Caco-2 (cell line): ENCODE measurements at regions not wholly inside any gene's neighbourhood (a gene's known extent, or its start where the extent isn't known, plus 50 kb on each side); places are given as distances from the start of the nearest gene placed in this dataset.
"Not testable (repeated sequence)": the region's sequence is repeated elsewhere in the genome, so short reads cannot be mapped to it uniquely, and the experiment has no call there.

ENCODE experiments used
- BruUV-seq: library from RNA; stranded (reverse); fragments of 400-500 nt; replicated peaks from 2 replicates; lab custom pipeline; 2021; lab: Mats Ljungman, UMichigan
- CTCF ChIA-PET: fragments of 300-600 bp; sonication (Branson Sonifier 250); formaldehyde crosslinking; loops from one replicate; lab custom pipeline; 2022; ENCODE audit warnings: antibody characterized with exemption; lab: Charles Lee
- POLR2A ChIA-PET: fragments of 300-600 bp; sonication (Branson Sonifier 250); formaldehyde crosslinking; loops from one replicate; lab custom pipeline; 2022; ENCODE audit warnings: antibody characterized with exemption; lab: Charles Lee
- DNase-seq, 2 experiments: peaks; one replicate each; pipeline versions ENCODE4 v3.0.0 to v3.0.0-alpha.2; 2020 to 2022
- H3K27me3 ChIP-seq: replicated peaks from 2 replicates; pipeline ENCODE4 v1.6.0; 2011; ENCODE audit warnings: low read length; ENCODE audit not compliant: control insufficient read depth, insufficient read depth
- H3K36me3 ChIP-seq: 2 replicates; pipeline ENCODE4 v1.5.1; 2011; ENCODE audit warnings: low read length; ENCODE audit not compliant: control insufficient read depth, insufficient read depth
- H3K4me1 ChIP-seq: fragments of 250-450 bp; sonication (Bioruptor Pico); 2 replicates; pipeline ENCODE4 v1.5.1; 2020; ENCODE audit warnings: mild to moderate bottlenecking
- H3K4me3 ChIP-seq: 2 replicates; pipeline ENCODE4 v1.5.1; 2011; ENCODE audit warnings: low read depth, mild to moderate bottlenecking, control low read depth, low read length
- H3K9me3 ChIP-seq: fragments of 250-450 bp; sonication (Bioruptor Pico); 2 replicates; pipeline ENCODE4 v1.5.1; 2020; ENCODE audit warnings: mild to moderate bottlenecking, moderate library complexity
- H3K27ac Mint-ChIP-seq: one replicate; pipeline ENCODE4 v1.8.0; 2022; ENCODE audit warnings: mixed read lengths; ENCODE audit not compliant: unreplicated experiment
- H3K27me3 Mint-ChIP-seq: one replicate; pipeline ENCODE4 v1.8.0; 2022; ENCODE audit warnings: mixed read lengths; ENCODE audit not compliant: insufficient read depth, unreplicated experiment
- H3K36me3 Mint-ChIP-seq: one replicate; pipeline ENCODE4 v1.8.0; 2022; ENCODE audit warnings: mild to moderate bottlenecking, mixed read lengths; ENCODE audit not compliant: insufficient read depth, unreplicated experiment
- H3K4me1 Mint-ChIP-seq: one replicate; pipeline ENCODE4 v1.8.0; 2022; ENCODE audit warnings: low read depth, mixed read lengths; ENCODE audit not compliant: unreplicated experiment
- H3K4me3 Mint-ChIP-seq: one replicate; pipeline ENCODE4 v1.8.0; 2022; ENCODE audit warnings: mild to moderate bottlenecking, moderate library complexity, mixed read lengths; ENCODE audit not compliant: unreplicated experiment
- H3K9me3 Mint-ChIP-seq: one replicate; pipeline ENCODE4 v1.8.0; 2022; ENCODE audit warnings: mixed read lengths; ENCODE audit not compliant: unreplicated experiment
- CTCF ChIP-seq, 2 experiments: fragments of 200-600 bp in 1 of 2; IDR thresholded peaks; 1 replicate in 1 of 2; 2 replicates in 1 of 2; pipeline versions ENCODE4 v1.5.1 to v1.8.0; 2011 to 2022; ENCODE audit warnings: antibody characterized with exemption in 1 of 2, control low read depth in 1 of 2, inconsistent platforms in 1 of 2, low read depth in 1 of 2, low read length in 1 of 2, mild to moderate bottlenecking in 1 of 2, moderate library complexity in 1 of 2; ENCODE audit not compliant: insufficient read depth in 1 of 2, severe bottlenecking in 1 of 2, unreplicated experiment in 1 of 2
- intact Hi-C: fragments of 100-400 bp; cut with micrococcal nuclease; formaldehyde crosslinking; loops from one replicate; pipeline ENCODE4 v1.10.0; 2022; ENCODE audit not compliant: unreplicated experiment

GRCh38 chr7:16089191-16089590 is 332.1 kb downstream of the CRPPA start:
- no peak overlapping the region for H3K4me3 Mint-ChIP-seq
- DNase-seq, result no peak
- ChIA-PET POLR2A (no interaction called here), CTCF (no interaction called here)
- TF ChIP-seq CTCF (IDR thresholded peaks at IDR 0.05; ENCODE audit: insufficient read depth in 1 of 2, low read depth in 1 of 2, low read length in 1 of 2, severe bottlenecking in 1 of 2, unreplicated experiment in 1 of 2), result no peak
- H3K36me3 Mint-ChIP-seq, result no peaks in the 10 kb centered on the region
- intact Hi-C loops, result no loop called here
- no peak overlapping the region for H3K27ac Mint-ChIP-seq
- no peaks in the 10 kb centered on the region for H3K36me3 ChIP-seq
- no peak overlapping the region for H3K4me3 ChIP-seq
- no peaks in the 10 kb centered on the region for H3K9me3 ChIP-seq
- no peaks in the 10 kb centered on the region for H3K9me3 Mint-ChIP-seq
- H3K27me3 ChIP-seq, result no peaks in the 10 kb centered on the region
- no peaks in the 10 kb centered on the region for H3K27me3 Mint-ChIP-seq
- peaks cover 14% of the 10 kb centered on the region for H3K4me1 ChIP-seq
- BruUV-seq, result no TSS peak
- H3K4me1 Mint-ChIP-seq, result peaks cover 10% of the 10 kb centered on the region

DNA sequence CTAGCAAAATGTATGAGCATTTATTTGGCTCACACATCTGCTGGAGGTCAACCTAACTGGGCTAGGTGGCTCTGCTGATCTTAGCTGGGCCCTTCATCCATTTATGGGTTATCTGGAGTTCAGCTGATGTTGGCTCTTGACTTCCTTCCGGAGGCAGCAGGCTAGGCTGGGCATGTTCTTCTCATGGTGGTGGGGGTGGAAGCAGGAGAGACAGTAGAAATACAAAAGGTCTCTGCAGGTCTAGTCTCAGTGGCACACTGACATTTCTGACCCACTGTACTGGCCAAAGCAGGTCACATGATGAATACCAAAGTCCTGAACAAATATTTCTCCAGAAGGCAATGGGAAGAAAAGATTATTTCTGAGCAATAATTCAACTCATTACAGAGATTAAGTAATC is 334.6 kb downstream of the CRPPA start:
- Mint-ChIP-seq H3K27ac (no peak overlapping the region), H3K4me1 (peaks cover 21% of the 10 kb centered on the region), H3K27me3 (no peaks in the 10 kb centered on the region), H3K4me3 (no peak overlapping the region), H3K36me3 (no peaks in the 10 kb centered on the region), H3K9me3 (peaks cover 10% of the 10 kb centered on the region)
- DNase-seq, result no peak
- no peaks in the 10 kb centered on the region for H3K36me3 ChIP-seq
- intact Hi-C loops, result no loop called here
- H3K9me3 ChIP-seq, result no peaks in the 10 kb centered on the region
- CTCF ChIA-PET, result no interaction called here
- no peak for TF ChIP-seq CTCF (IDR thresholded peaks at IDR 0.05; ENCODE audit: insufficient read depth in 1 of 2, low read depth in 1 of 2, low read length in 1 of 2, severe bottlenecking in 1 of 2, unreplicated experiment in 1 of 2)
- no TSS peak for BruUV-seq
- no peaks in the 10 kb centered on the region for H3K27me3 ChIP-seq
- peaks cover 23% of the 10 kb centered on the region for H3K4me1 ChIP-seq
- POLR2A ChIA-PET, result no interaction called here
- no peak overlapping the region for H3K4me3 ChIP-seq

- H3K27me3 Mint-ChIP-seq, CTCF ChIA-PET, H3K4me3 Mint-ChIP-seq, H3K4me3 ChIP-seq, DNase-seq, H3K27ac Mint-ChIP-seq, H3K36me3 ChIP-seq, intact Hi-C loops, H3K27me3 ChIP-seq, H3K36me3 Mint-ChIP-seq, BruUV-seq, H3K9me3 ChIP-seq: not testable (repeated sequence)
- H3K4me1 ChIP-seq, result peaks cover 23% of the 10 kb centered on the region
- peaks cover 12% of the 10 kb centered on the region for H3K9me3 Mint-ChIP-seq
- peaks cover 21% of the 10 kb centered on the region for H3K4me1 Mint-ChIP-seq
- POLR2A ChIA-PET, result interaction anchor here (0.5 kb wide), 1 partner anchor 575 kb away, joined by 10 read pairs; no protein-coding TSS in a partner anchor
These were observed 335.6 kb downstream of the CRPPA start for GRCh38 chr7:16085780-16086179.

DNA sequence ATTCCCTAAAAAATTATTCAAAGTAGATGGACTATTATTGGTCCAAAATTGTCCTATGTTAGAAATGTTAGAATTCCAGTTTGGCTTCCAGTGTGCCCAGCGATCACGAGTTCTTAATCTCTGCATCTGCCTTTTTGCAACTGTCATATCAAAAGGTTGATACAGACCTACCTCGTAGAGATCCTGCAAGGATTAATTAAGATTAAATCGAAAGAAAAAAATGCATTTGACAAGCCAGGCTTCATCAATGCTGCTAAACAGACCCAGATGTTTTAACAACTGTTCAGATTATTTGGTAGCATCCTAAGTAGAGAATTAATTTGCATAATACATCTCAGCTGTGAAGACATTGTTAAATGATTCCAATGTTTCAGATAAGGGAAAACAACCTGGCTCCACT is 336.5 kb downstream of the CRPPA start:
- peaks cover 21% of the 10 kb centered on the region for H3K9me3 Mint-ChIP-seq
- no peaks in the 10 kb centered on the region for H3K27me3 Mint-ChIP-seq
- H3K36me3 ChIP-seq, result no peaks in the 10 kb centered on the region
- H3K36me3 Mint-ChIP-seq, result no peaks in the 10 kb centered on the region
- H3K9me3 ChIP-seq, result no peaks in the 10 kb centered on the region
- H3K27ac Mint-ChIP-seq, result no peak overlapping the region
- no peaks in the 10 kb centered on the region for H3K27me3 ChIP-seq
- no peak overlapping the region for H3K4me3 ChIP-seq
- POLR2A ChIA-PET, result no interaction called here
- CTCF ChIA-PET, result no interaction called here
- H3K4me1 Mint-ChIP-seq, result peaks cover 24% of the 10 kb centered on the region
- no TSS peak for BruUV-seq
- DNase-seq, result no peak
- H3K4me1 ChIP-seq, result peaks cover 23% of the 10 kb centered on the region
- TF ChIP-seq CTCF (IDR thresholded peaks at IDR 0.05; ENCODE audit: insufficient read depth in 1 of 2, low read depth in 1 of 2, low read length in 1 of 2, severe bottlenecking in 1 of 2, unreplicated experiment in 1 of 2), result no peak
- intact Hi-C loops, result loop anchor here (1.0 kb wide), 1 partner anchor 13 kb away; no protein-coding TSS in a partner anchor
- no peak overlapping the region for H3K4me3 Mint-ChIP-seq
